H1 (cell line): ENCODE measurements at regions not wholly inside any gene's neighbourhood (a gene's known extent, or its start where the extent isn't known, plus 50 kb on each side); places are given as distances from the start of the nearest gene placed in this dataset.

ENCODE experiments used
- CTCF ChIA-PET: fragments of 300-600 bp; sonication (Branson Sonifier 250); formaldehyde crosslinking; loops from one replicate; lab custom pipeline; 2021; ENCODE audit not compliant: partially characterized antibody; lab: Charles Lee
- POLR2A ChIA-PET: fragments of 300-600 bp; sonication (Branson Sonifier 250); formaldehyde crosslinking; loops from one replicate; lab custom pipeline; 2021; ENCODE audit warnings: inconsistent platforms; ENCODE audit not compliant: partially characterized antibody; lab: Charles Lee
- DNase-seq, 2 experiments: peaks; one replicate each; pipeline versions ENCODE4 v3.0.0 to v3.0.0-alpha.2; 2010 to 2022; ENCODE audit warnings: low spot score in 2 of 2, low read depth in 1 of 2, mixed read lengths in 1 of 2
- FAIRE-seq: peaks from 2 replicates; lab custom pipeline; 2011; peaks lifted over from hg19 to GRCh38; lab: Jason Lieb, UNC
- H2AFZ ChIP-seq: 2 replicates; pipeline ENCODE4 v1.8.1; 2012; ENCODE audit warnings: low read length, inconsistent platforms
- H2AK5ac ChIP-seq: 2 replicates; pipeline ENCODE4 v1.6.1; 2013; ENCODE audit warnings: low read depth, low read length
- H2BK120ac ChIP-seq: replicated peaks from 2 replicates; pipeline ENCODE3; 2013; ENCODE audit warnings: low read depth, low read length, inconsistent platforms
- H2BK12ac ChIP-seq: 2 replicates; pipeline ENCODE4 v1.6.1; 2013; ENCODE audit warnings: low read depth, low read length
- H2BK15ac ChIP-seq: 2 replicates; pipeline ENCODE4 v1.6.1; 2013; ENCODE audit warnings: low read length
- H2BK20ac ChIP-seq: 2 replicates; pipeline ENCODE4 v1.6.1; 2013; ENCODE audit warnings: low read length
- H2BK5ac ChIP-seq: 2 replicates; pipeline ENCODE4 v1.6.1; 2013; ENCODE audit warnings: low read depth, low read length
- H3K14ac ChIP-seq: 2 replicates; pipeline ENCODE4 v1.6.1; 2013; ENCODE audit warnings: inconsistent platforms; ENCODE audit not compliant: insufficient read length
- H3K18ac ChIP-seq: 2 replicates; pipeline ENCODE4 v1.6.1; 2013; ENCODE audit warnings: low read length; ENCODE audit errors: extremely low read depth
- H3K23ac ChIP-seq: 2 replicates; pipeline ENCODE4 v1.6.1; 2013; ENCODE audit warnings: inconsistent platforms; ENCODE audit not compliant: insufficient read length
- H3K23me2 ChIP-seq: 2 replicates; pipeline ENCODE4 v1.6.1; 2013; ENCODE audit warnings: low read depth, low read length
- H3K27ac ChIP-seq: 2 replicates; pipeline ENCODE4 v1.6.1; 2011; ENCODE audit warnings: low read depth, low read length, inconsistent platforms
- H3K27me3 ChIP-seq, 4 experiments: replicated peaks in 1 of 4; 1 replicate in 1 of 4; 2 replicates in 3 of 4; pipeline versions ENCODE4 v1.6.1 to v1.8.1; 2011 to 2013; ENCODE audit warnings: low read length in 3 of 4, mild to moderate bottlenecking in 3 of 4, inconsistent platforms in 2 of 4, mixed read lengths in 2 of 4, moderate library complexity in 1 of 4; ENCODE audit not compliant: control insufficient read depth in 3 of 4, insufficient read depth in 3 of 4; ENCODE audit errors: extremely low read depth in 1 of 4
- H3K36me3 ChIP-seq, 4 experiments: 2 replicates each; pipeline versions ENCODE4 v1.6.1 to v1.8.1; 2011 to 2013; ENCODE audit warnings: mild to moderate bottlenecking in 4 of 4, low read length in 3 of 4, moderate library complexity in 2 of 4, control low read depth in 1 of 4, inconsistent platforms in 1 of 4; ENCODE audit not compliant: insufficient read depth in 4 of 4, control insufficient read depth in 2 of 4
- H3K4ac ChIP-seq: replicated peaks from 2 replicates; pipeline ENCODE3; 2013; ENCODE audit warnings: low read length, low read depth, mixed read lengths, inconsistent platforms; ENCODE audit not compliant: insufficient read length
- H3K4me1 ChIP-seq, 4 experiments: replicated peaks in 1 of 4; 1 replicate in 1 of 4; 2 replicates in 3 of 4; pipeline versions ENCODE4 v1.6.1 to v1.8.1; 2011 to 2013; ENCODE audit warnings: low read length in 3 of 4, inconsistent platforms in 2 of 4, mixed read lengths in 1 of 4; ENCODE audit not compliant: insufficient read depth in 4 of 4, control insufficient read depth in 3 of 4
- H3K4me2 ChIP-seq, 2 experiments: 2 replicates each; pipeline versions ENCODE4 v1.6.1 to v1.8.1; 2011 to 2013; ENCODE audit warnings: low read depth in 2 of 2, low read length in 2 of 2, control low read depth in 1 of 2, inconsistent platforms in 1 of 2, mild to moderate bottlenecking in 1 of 2; ENCODE audit not compliant: insufficient read depth in 1 of 2
- H3K4me3 ChIP-seq, 4 experiments: fragments of 200-600, 300-600 bp in 1 of 4; sonication (generic), shearing (Covaris generic), sonication (Bioruptor Twin) in 1 of 4; 2 replicates each; pipeline versions ENCODE4 v1.5.1 to v1.8.1; 2011 to 2016; ENCODE audit warnings: low read length in 4 of 4, low read depth in 3 of 4, control low read depth in 2 of 4, inconsistent platforms in 2 of 4, mild to moderate bottlenecking in 2 of 4, mixed read lengths in 1 of 4, moderate library complexity in 1 of 4; ENCODE audit not compliant: insufficient read depth in 2 of 4; ENCODE audit errors: extremely low read depth in 1 of 4
- H3K56ac ChIP-seq: replicated peaks from 2 replicates; pipeline ENCODE3; 2013; ENCODE audit warnings: low read depth, mild to moderate bottlenecking, mixed read lengths, low read length, inconsistent platforms; ENCODE audit not compliant: insufficient read length
- H3K79me1 ChIP-seq: 2 replicates; pipeline ENCODE4 v1.6.1; 2013; ENCODE audit warnings: low read depth, low read length, control low read depth
- H3K79me2 ChIP-seq, 2 experiments: 2 replicates each; pipeline versions ENCODE4 v1.6.1 to v1.8.1; 2012 to 2013; ENCODE audit warnings: low read length in 2 of 2, mild to moderate bottlenecking in 2 of 2, inconsistent platforms in 1 of 2; ENCODE audit not compliant: insufficient read depth in 2 of 2, control insufficient read depth in 1 of 2
- H3K9ac ChIP-seq, 4 experiments: replicated peaks in 1 of 4; 1 replicate in 1 of 4; 2 replicates in 3 of 4; pipeline versions ENCODE4 v1.6.1 to v1.8.1; 2011 to 2013; ENCODE audit warnings: low read depth in 3 of 4, low read length in 3 of 4, control low read depth in 2 of 4, mild to moderate bottlenecking in 2 of 4, moderate library complexity in 2 of 4, inconsistent platforms in 1 of 4; ENCODE audit errors: extremely low read depth in 1 of 4
- H3K9me3 ChIP-seq, 2 experiments: 2 replicates each; pipeline versions ENCODE4 v1.6.1 to v1.8.1; 2012 to 2013; ENCODE audit warnings: mild to moderate bottlenecking in 2 of 2, moderate library complexity in 2 of 2, control low read depth in 1 of 2, inconsistent platforms in 1 of 2, low read depth in 1 of 2, low read length in 1 of 2, mixed read lengths in 1 of 2; ENCODE audit not compliant: insufficient read depth in 2 of 2
- H4K20me1 ChIP-seq, 2 experiments: replicated peaks in 1 of 2; 2 replicates each; pipeline versions ENCODE3 to v1.8.1; 2011 to 2013; ENCODE audit warnings: inconsistent platforms in 2 of 2, low read length in 2 of 2, mild to moderate bottlenecking in 1 of 2; ENCODE audit not compliant: insufficient read depth in 2 of 2, control insufficient read depth in 1 of 2
- H4K5ac ChIP-seq: 2 replicates; pipeline ENCODE4 v1.6.1; 2013; ENCODE audit warnings: low read length, low read depth, mixed read lengths, inconsistent platforms; ENCODE audit not compliant: insufficient read length
- H4K8ac ChIP-seq: 2 replicates; pipeline ENCODE4 v1.8.0; 2013; ENCODE audit warnings: mild to moderate bottlenecking, moderate library complexity, low read length, inconsistent platforms; ENCODE audit not compliant: insufficient read depth; ENCODE audit errors: extremely low read depth
- H4K91ac ChIP-seq: replicated peaks from 2 replicates; pipeline ENCODE3; 2013; ENCODE audit warnings: low read length, mixed read lengths, inconsistent platforms; ENCODE audit not compliant: insufficient read length
- HDAC2 ChIP-seq, 2 experiments: fragments of 300-600 bp in 1 of 2; sonication (generic) in 1 of 2; IDR thresholded peaks; 2 replicates each; pipeline ENCODE4 v1.6.1; 2011 to 2012; ENCODE audit warnings: low read depth in 2 of 2, low read length in 2 of 2, mild to moderate bottlenecking in 2 of 2, moderate library complexity in 2 of 2, borderline replicate concordance in 1 of 2, inconsistent platforms in 1 of 2
- TAF7 ChIP-seq: optimal IDR thresholded peaks from 2 replicates; pipeline ENCODE3; 2011; ENCODE audit warnings: low read depth, mild to moderate bottlenecking, inconsistent platforms, low read length, moderate library complexity, borderline replicate concordance
- WGBS, 2 experiments: shearing (Covaris generic) in 1 of 2; methylation state at CpG; one replicate each; pipeline versions ENCODE4 v1.1.6 to v1.1.7; 2013 to 2015; ENCODE audit warnings: low lambda C conversion rate in 2 of 2, mixed read lengths in 2 of 2, inconsistent platforms in 1 of 2, low coverage in 1 of 2, missing lambda C conversion rate in 1 of 2; ENCODE audit not compliant: insufficient replicate concordance in 2 of 2, insufficient coverage in 1 of 2, insufficient read length in 1 of 2; ENCODE audit errors: extremely low coverage in 1 of 2, missing lambda C conversion rate in 1 of 2; 5-methylcytosine and 5-hydroxymethylcytosine counted together

DNA sequence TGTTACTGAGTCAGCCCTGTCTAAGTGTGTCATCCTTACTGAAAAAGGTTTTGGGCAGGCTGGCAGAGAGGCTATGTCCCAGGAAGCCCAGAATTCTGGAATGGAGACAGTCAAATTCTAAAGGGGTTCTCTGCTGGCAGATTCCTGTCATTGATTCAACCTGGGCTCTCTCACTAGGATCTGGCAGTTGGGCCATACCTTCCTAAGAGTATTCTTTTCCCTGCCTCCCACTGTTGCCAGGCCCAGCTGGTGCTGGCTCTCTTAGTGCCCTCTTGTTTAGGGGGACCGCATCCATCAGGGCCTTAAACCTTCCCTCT is 85.0 kb upstream of the EGLN3 start:
- H3K4me3 ChIP-seq = no peak overlapping the region
- H3K18ac ChIP-seq = no peak overlapping the region
- 100% methylated on average over 1 of the region's 1 CpG; no CpG with 5 or more reads in 1 of the 2 experiments for WGBS, 2 experiments
- no peak overlapping the region for H3K27ac ChIP-seq
- H2AFZ ChIP-seq = 0 out of 2 replicates have a peak overlapping the region, but pooled peaks have one; percentile 7
- POLR2A ChIA-PET = no interaction called here
- H3K9ac ChIP-seq = no peak overlapping the region
- no peaks in the 10 kb centered on the region for H3K9me3 ChIP-seq
- H3K23me2 ChIP-seq = no peaks in the 10 kb centered on the region
- no peak overlapping the region for H4K8ac ChIP-seq
- H3K4me2 ChIP-seq = no peak overlapping the region
- no peak overlapping the region for H3K23ac ChIP-seq
- H3K4me1 ChIP-seq = no peaks in the 10 kb centered on the region
- H3K4ac ChIP-seq = no peak overlapping the region
- no peak overlapping the region for H4K91ac ChIP-seq
- H3K36me3 ChIP-seq = no peaks in the 10 kb centered on the region
- H3K79me1 ChIP-seq = no peaks in the 10 kb centered on the region
- H2BK120ac ChIP-seq = no peak overlapping the region
- CTCF ChIA-PET = interaction anchor here (1.0 to 1.4 kb wide), 2 partner anchors 11 to 187 kb away, joined by 4 read pairs; no protein-coding TSS in a partner anchor
- no peak overlapping the region for H3K56ac ChIP-seq
- TF ChIP-seq HDAC2 (IDR thresholded peaks at IDR 0.05; ENCODE audit: borderline replicate concordance in 1 of 2, low read depth in 2 of 2, low read length in 2 of 2) (no peak), TAF7 (no peak)
- no peak overlapping the region for H2BK20ac ChIP-seq
- no peak for FAIRE-seq
- no peak for DNase-seq
- no peak overlapping the region for H2AK5ac ChIP-seq
- H3K27me3 ChIP-seq = no peaks in the 10 kb centered on the region
- no peak overlapping the region for H2BK5ac ChIP-seq
- H3K79me2 ChIP-seq = no peaks in the 10 kb centered on the region
- H4K20me1 ChIP-seq = no peaks in the 10 kb centered on the region
- H3K14ac ChIP-seq = no peak overlapping the region
- no peak overlapping the region for H4K5ac ChIP-seq
- H2BK15ac ChIP-seq = no peak overlapping the region
- H2BK12ac ChIP-seq = no peak overlapping the region
